ENCODE measurements at regions not wholly inside any gene's neighbourhood (a gene's known extent, or its start where the extent isn't known, plus 50 kb on each side); places are given as distances from the start of the nearest gene placed in this dataset.

GRCh38 chr7:68146983-68147382 is 1150.3 kb downstream of the TYW1 start:
- Mint-ChIP-seq H3K36me3 (no peaks in the 10 kb centered on the region), H3K27me3 (no peaks in the 10 kb centered on the region), H3K4me3 (no peak overlapping the region), H3K27ac (no peak overlapping the region), H3K4me1 (no peaks in the 10 kb centered on the region), H3K9me3 (peaks cover 6 to 33% (median 25%) of the 10 kb centered on the region in 5 donors)
- H3K9me3 ChIP-seq (ENCODE audit: low read length), result no peaks in the 10 kb centered on the region
- no peaks in the 10 kb centered on the region for H3K27me3 ChIP-seq (ENCODE audit: insufficient read depth, low read length, poor library complexity, severe bottlenecking)
- no peaks in the 10 kb centered on the region for H3K36me3 ChIP-seq (ENCODE audit: insufficient read depth, low read length)
- H3K4me3 ChIP-seq (ENCODE audit: low read length), result no peak overlapping the region
- POLR2A ChIA-PET, result no interaction called here
- H3K4me1 ChIP-seq (ENCODE audit: insufficient read depth, low read length), result no peaks in the 10 kb centered on the region
- CTCF ChIA-PET, result no interaction called here
- no peak for DNase-seq
- no peak overlapping the region for H3K27ac ChIP-seq (ENCODE audit: low read depth, low read length)

- ChIA-PET POLR2A (no interaction called here), CTCF (no interaction called here)
- H3K9me3 ChIP-seq (ENCODE audit: low read length), result no peaks in the 10 kb centered on the region
- H3K36me3 Mint-ChIP-seq, result no peaks in the 10 kb centered on the region
- H3K9me3 Mint-ChIP-seq, result peaks cover 6 to 35% (median 21%) of the 10 kb centered on the region in 5 donors
- H3K27me3 ChIP-seq (ENCODE audit: insufficient read depth, low read length, poor library complexity, severe bottlenecking), result no peaks in the 10 kb centered on the region
- no peak overlapping the region for H3K4me3 ChIP-seq (ENCODE audit: low read length)
- no peak overlapping the region for H3K27ac Mint-ChIP-seq
- no peak overlapping the region for H3K4me3 Mint-ChIP-seq
- H3K4me1 ChIP-seq (ENCODE audit: insufficient read depth, low read length), result no peaks in the 10 kb centered on the region
- no peaks in the 10 kb centered on the region for H3K4me1 Mint-ChIP-seq
- H3K27ac ChIP-seq (ENCODE audit: low read depth, low read length), result no peak overlapping the region
- DNase-seq, result no peak
- no peaks in the 10 kb centered on the region for H3K36me3 ChIP-seq (ENCODE audit: insufficient read depth, low read length)
- H3K27me3 Mint-ChIP-seq, result no peaks in the 10 kb centered on the region
Observed at GRCh38 chr7:68147614-68148238, 1151.1 kb downstream of the TYW1 start.

- Histone ChIP-seq H3K9me3 (ENCODE audit: low read length) (no peaks in the 10 kb centered on the region), H3K4me1 (ENCODE audit: insufficient read depth, low read length) (no peaks in the 10 kb centered on the region), H3K36me3 (ENCODE audit: insufficient read depth, low read length) (no peaks in the 10 kb centered on the region), H3K27ac (ENCODE audit: low read depth, low read length) (no peak overlapping the region), H3K27me3 (ENCODE audit: insufficient read depth, low read length, poor library complexity, severe bottlenecking) (no peaks in the 10 kb centered on the region), H3K4me3 (ENCODE audit: low read length) (no peak overlapping the region)
- DNase-seq, result no peak
- Mint-ChIP-seq H3K27me3 (no peaks in the 10 kb centered on the region), H3K9me3 (peaks cover 6 to 34% (median 19%) of the 10 kb centered on the region in 5 donors), H3K27ac (no peak overlapping the region), H3K4me3 (no peak overlapping the region), H3K36me3 (no peaks in the 10 kb centered on the region), H3K4me1 (no peaks in the 10 kb centered on the region)
- ChIA-PET POLR2A (no interaction called here), CTCF (no interaction called here)
Observed at GRCh38 chr7:68148440-68148839, 1151.8 kb downstream of the TYW1 start.

- Mint-ChIP-seq H3K36me3 (no peaks in the 10 kb centered on the region), H3K9me3 (peaks cover 0 to 19% (median 7%) of the 10 kb centered on the region in 5 donors), H3K27ac (no peak overlapping the region), H3K4me1 (no peaks in the 10 kb centered on the region), H3K27me3 (no peaks in the 10 kb centered on the region), H3K4me3 (no peak overlapping the region)
- H3K4me1 ChIP-seq (ENCODE audit: insufficient read depth, low read length), result no peaks in the 10 kb centered on the region
- no peak overlapping the region for H3K27ac ChIP-seq (ENCODE audit: low read depth, low read length)
- H3K9me3 ChIP-seq (ENCODE audit: low read length), result no peaks in the 10 kb centered on the region
- POLR2A ChIA-PET, result no interaction called here
- H3K27me3 ChIP-seq (ENCODE audit: insufficient read depth, low read length, poor library complexity, severe bottlenecking), result no peaks in the 10 kb centered on the region
- DNase-seq, result no peak
- CTCF ChIA-PET, result no interaction called here
- H3K4me3 ChIP-seq (ENCODE audit: low read length), result no peak overlapping the region
- no peaks in the 10 kb centered on the region for H3K36me3 ChIP-seq (ENCODE audit: insufficient read depth, low read length)
Observed at GRCh38 chr7:68152205-68152604, 1155.6 kb downstream of the TYW1 start.

- DNase-seq, result no peak
- H3K36me3 Mint-ChIP-seq, result no peaks in the 10 kb centered on the region
- H3K27me3 ChIP-seq (ENCODE audit: insufficient read depth, low read length, poor library complexity, severe bottlenecking), result no peaks in the 10 kb centered on the region
- H3K27me3 Mint-ChIP-seq, result no peaks in the 10 kb centered on the region
- no peaks in the 10 kb centered on the region for H3K36me3 ChIP-seq (ENCODE audit: insufficient read depth, low read length)
- ChIA-PET POLR2A (no interaction called here), CTCF (no interaction called here)
- peaks cover 3 to 7% (median 6%) of the 10 kb centered on the region in 5 donors for H3K9me3 Mint-ChIP-seq
- no peak overlapping the region for H3K27ac Mint-ChIP-seq
- H3K4me3 ChIP-seq (ENCODE audit: low read length), result no peak overlapping the region
- no peaks in the 10 kb centered on the region for H3K4me1 Mint-ChIP-seq
- no peaks in the 10 kb centered on the region for H3K9me3 ChIP-seq (ENCODE audit: low read length)
- no peak overlapping the region for H3K4me3 Mint-ChIP-seq
- no peaks in the 10 kb centered on the region for H3K4me1 ChIP-seq (ENCODE audit: insufficient read depth, low read length)
- no peak overlapping the region for H3K27ac ChIP-seq (ENCODE audit: low read depth, low read length)
Observed at GRCh38 chr7:68155676-68156075, 1159.0 kb downstream of the TYW1 start.

GRCh38 chr7:68158686-68159295 is 1162.2 kb downstream of the TYW1 start:
- Mint-ChIP-seq H3K36me3 (no peaks in the 10 kb centered on the region), H3K27me3 (no peaks in the 10 kb centered on the region), H3K4me1 (no peaks in the 10 kb centered on the region), H3K27ac (no peak overlapping the region), H3K4me3 (no peak overlapping the region), H3K9me3 (peaks cover 3 to 7% (median 4%) of the 10 kb centered on the region in 5 donors)
- Histone ChIP-seq H3K4me1 (ENCODE audit: insufficient read depth, low read length) (no peaks in the 10 kb centered on the region), H3K36me3 (ENCODE audit: insufficient read depth, low read length) (no peaks in the 10 kb centered on the region), H3K9me3 (ENCODE audit: low read length) (no peaks in the 10 kb centered on the region), H3K4me3 (ENCODE audit: low read length) (no peak overlapping the region), H3K27ac (ENCODE audit: low read depth, low read length) (no peak overlapping the region), H3K27me3 (ENCODE audit: insufficient read depth, low read length, poor library complexity, severe bottlenecking) (no peaks in the 10 kb centered on the region)
- POLR2A ChIA-PET, result no interaction called here
- CTCF ChIA-PET, result no interaction called here
- DNase-seq, result no peak

GRCh38 chr7:68162712-68163111 is 1166.1 kb downstream of the TYW1 start:
- ChIA-PET POLR2A (no interaction called here), CTCF (no interaction called here)
- no peaks in the 10 kb centered on the region for H3K4me1 ChIP-seq (ENCODE audit: insufficient read depth, low read length)
- Mint-ChIP-seq H3K4me1 (no peaks in the 10 kb centered on the region), H3K27ac (no peak overlapping the region), H3K9me3 (peaks cover 3 to 11% (median 7%) of the 10 kb centered on the region in 5 donors), H3K36me3 (no peaks in the 10 kb centered on the region), H3K27me3 (no peaks in the 10 kb centered on the region), H3K4me3 (no peak overlapping the region)
- DNase-seq, result no peak
- H3K27me3 ChIP-seq (ENCODE audit: insufficient read depth, low read length, poor library complexity, severe bottlenecking), result no peaks in the 10 kb centered on the region
- no peaks in the 10 kb centered on the region for H3K9me3 ChIP-seq (ENCODE audit: low read length)
- H3K27ac ChIP-seq (ENCODE audit: low read depth, low read length), result no peak overlapping the region
- H3K36me3 ChIP-seq (ENCODE audit: insufficient read depth, low read length), result no peaks in the 10 kb centered on the region
- H3K4me3 ChIP-seq (ENCODE audit: low read length), result no peak overlapping the region

- no peaks in the 10 kb centered on the region for H3K9me3 ChIP-seq (ENCODE audit: low read length)
- no peak overlapping the region for H3K27ac Mint-ChIP-seq
- H3K4me3 ChIP-seq (ENCODE audit: low read length), result no peak overlapping the region
- POLR2A ChIA-PET, result no interaction called here
- H3K4me3 Mint-ChIP-seq, result no peak overlapping the region
- CTCF ChIA-PET, result no interaction called here
- H3K36me3 ChIP-seq (ENCODE audit: insufficient read depth, low read length), result no peaks in the 10 kb centered on the region
- H3K9me3 Mint-ChIP-seq, result peaks cover 7 to 13% (median 9%) of the 10 kb centered on the region in 5 donors
- no peak for DNase-seq
- H3K36me3 Mint-ChIP-seq, result no peaks in the 10 kb centered on the region
- no peaks in the 10 kb centered on the region for H3K27me3 Mint-ChIP-seq
- no peaks in the 10 kb centered on the region for H3K4me1 Mint-ChIP-seq
- H3K27ac ChIP-seq (ENCODE audit: low read depth, low read length), result no peak overlapping the region
- H3K27me3 ChIP-seq (ENCODE audit: insufficient read depth, low read length, poor library complexity, severe bottlenecking), result no peaks in the 10 kb centered on the region
- no peaks in the 10 kb centered on the region for H3K4me1 ChIP-seq (ENCODE audit: insufficient read depth, low read length)
Observed at GRCh38 chr7:68166525-68166924, 1169.9 kb downstream of the TYW1 start.
